DMS153 treated with DMSO at 0.1 percent for 48 hours (cell line): ENCODE measurements at regions not wholly inside any gene's neighbourhood (a gene's known extent, or its start where the extent isn't known, plus 50 kb on each side); places are given as distances from the start of the nearest gene placed in this dataset.

Experiments used
- DNase-seq: peaks from one replicate; lab custom pipeline; 2025; ENCODE audit not compliant: unreplicated experiment; lab: John Stamatoyannopoulos, UW

- no peak for DNase-seq
Measured at GRCh38 chr14:98446508-98446907, 825.5 kb downstream of the BCL11B start.

GRCh38 chr14:98456231-98456630, 815.8 kb downstream of the BCL11B start:
- no peak for DNase-seq

- no peak for DNase-seq
Measured at GRCh38 chr14:98458702-98459101, 813.3 kb downstream of the BCL11B start.

- no peak for DNase-seq
Measured at GRCh38 chr14:98462908-98463307, 809.1 kb downstream of the BCL11B start.

GRCh38 chr14:98466807-98467206, 805.2 kb downstream of the BCL11B start:
- no peak for DNase-seq

GRCh38 chr14:98470663-98471062, 801.3 kb downstream of the BCL11B start:
- DNase-seq: no peak

GRCh38 chr14:98474900-98475299, 797.1 kb downstream of the BCL11B start:
- no peak for DNase-seq

GRCh38 chr14:98477935-98478334, 794.1 kb downstream of the BCL11B start:
- no peak for DNase-seq

- DNase-seq: no peak
Measured at GRCh38 chr14:98489115-98489514, 782.9 kb downstream of the BCL11B start.

GRCh38 chr14:98494582-98494981, 777.4 kb downstream of the BCL11B start:
- DNase-seq: no peak

- peak; percentile 14 for DNase-seq
Measured at GRCh38 chr14:98498019-98498885, 773.7 kb downstream of the BCL11B start.

GRCh38 chr14:98501335-98501734, 770.7 kb downstream of the BCL11B start:
- DNase-seq: no peak

- no peak for DNase-seq
Measured at GRCh38 chr14:98501836-98502235, 770.2 kb downstream of the BCL11B start.

GRCh38 chr14:98503086-98503815, 768.7 kb downstream of the BCL11B start:
- no peak for DNase-seq

GRCh38 chr14:98507264-98507663, 764.7 kb downstream of the BCL11B start:
- DNase-seq: no peak

- no peak for DNase-seq
Measured at GRCh38 chr14:98510392-98510791, 761.6 kb downstream of the BCL11B start.

- DNase-seq: no peak
Measured at GRCh38 chr14:98512501-98513251, 759.3 kb downstream of the BCL11B start.

GRCh38 chr14:98513558-98513957, 758.4 kb downstream of the BCL11B start:
- no peak for DNase-seq

GRCh38 chr14:98514016-98514415, 758.0 kb downstream of the BCL11B start:
- no peak for DNase-seq

GRCh38 chr14:98536256-98536655, 735.7 kb downstream of the BCL11B start:
- DNase-seq: no peak

- no peak for DNase-seq
Measured at GRCh38 chr14:98542316-98542715, 729.7 kb downstream of the BCL11B start.

GRCh38 chr14:98543074-98543473, 728.9 kb downstream of the BCL11B start:
- no peak for DNase-seq
